SH-SY5Y (cell line): ENCODE measurements at regions not wholly inside any gene's neighbourhood (a gene's known extent, or its start where the extent isn't known, plus 50 kb on each side); places are given as distances from the start of the nearest gene placed in this dataset.

Source experiments
- GATA2 ChIP-seq: IDR thresholded peaks from 2 replicates; pipeline ENCODE4 v1.6.1; 2011; ENCODE audit warnings: mild to moderate bottlenecking, low read depth, low read length
- GATA3 ChIP-seq: IDR thresholded peaks from 2 replicates; pipeline ENCODE4 v1.6.1; 2011; ENCODE audit warnings: low read depth, mild to moderate bottlenecking, low read length, moderate library complexity

DNA sequence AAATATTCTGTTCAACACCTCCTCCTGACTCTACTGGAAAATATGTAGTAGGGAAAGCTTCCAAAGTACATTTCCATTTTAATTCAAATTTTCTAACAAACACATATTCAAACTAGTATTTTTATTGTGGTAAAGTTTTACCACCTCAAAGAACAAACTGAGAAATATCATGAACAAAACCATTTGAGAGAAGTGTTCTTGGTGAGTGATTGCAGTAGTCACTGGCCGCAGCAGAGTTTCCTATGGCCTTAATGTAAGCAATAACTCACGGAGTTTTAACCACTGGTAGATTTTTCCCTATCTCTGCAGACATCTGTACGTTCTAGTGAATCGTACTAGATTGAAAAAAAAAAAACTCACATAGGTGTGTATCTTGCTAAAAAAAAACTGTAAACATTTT lies 487.0 kb upstream of the FZD8 start:
- TF ChIP-seq GATA3 (no peak), GATA2 (no peak)
